ENCODE measurements at regions not wholly inside any gene's neighbourhood (a gene's known extent, or its start where the extent isn't known, plus 50 kb on each side); places are given as distances from the start of the nearest gene placed in this dataset.
A peak's percentile ranks its signal among the peaks of the same experiment; 100 is the strongest.

DNA sequence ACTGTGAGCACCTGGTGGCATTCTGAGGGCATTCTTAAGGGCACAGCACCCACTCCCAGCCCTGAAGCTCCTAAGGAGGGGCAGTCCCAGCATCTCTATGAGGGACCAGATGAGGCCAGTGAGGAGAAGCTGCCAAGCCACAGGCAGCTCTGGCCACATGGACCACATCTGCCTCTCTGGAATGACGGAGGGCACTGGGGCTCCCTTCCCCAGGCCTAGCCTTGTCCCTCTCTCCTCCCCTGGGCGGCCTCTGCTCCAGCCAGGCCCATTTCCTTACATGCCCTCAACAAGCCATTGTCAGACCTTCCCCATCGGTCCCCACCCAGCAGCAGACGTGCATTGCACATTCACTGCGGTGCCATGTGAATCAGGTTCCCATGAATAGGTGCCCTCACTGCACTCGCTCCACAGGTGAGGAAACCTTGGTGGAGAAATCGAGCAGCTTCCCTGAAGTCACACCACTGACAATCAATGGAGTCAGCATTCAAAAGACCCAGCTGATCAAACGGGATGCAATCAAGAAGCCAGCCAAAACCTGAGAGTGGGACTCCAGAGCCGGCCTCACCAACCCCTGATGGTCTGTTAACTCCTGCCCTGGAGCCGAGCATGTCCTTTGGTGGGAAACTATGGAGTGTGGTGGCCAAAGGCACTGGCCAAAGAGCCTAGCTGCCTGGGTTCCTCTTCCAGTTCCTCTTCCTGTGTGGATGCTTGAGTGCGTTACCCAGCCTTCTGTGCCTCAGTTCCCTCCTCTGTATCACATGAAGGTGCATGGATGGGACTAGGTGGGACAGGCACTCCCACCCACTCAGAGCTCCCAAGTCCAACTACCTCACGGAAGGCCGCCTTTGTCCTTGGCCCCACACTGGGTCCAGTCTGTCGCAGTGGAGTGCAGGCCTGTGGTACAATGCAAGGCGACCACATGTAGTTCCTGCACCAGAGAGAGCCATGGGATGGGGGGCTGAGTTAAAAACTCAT, 147.3 kb downstream of the ZFP36L2 start:
- H3K27ac ChIP-seq (ENCODE audit: low read length): no peak overlapping the region
- no peak for DNase-seq
- H3K4me1 ChIP-seq (ENCODE audit: control insufficient read depth, insufficient read depth, low read length): peaks cover 43% of the 10 kb centered on the region
- H3K9me3 ChIP-seq (ENCODE audit: control insufficient read depth, low read depth, low read length): no peaks in the 10 kb centered on the region
- no peaks in the 10 kb centered on the region for H3K27me3 ChIP-seq (ENCODE audit: control insufficient read depth, insufficient read depth, low read length)
- WGBS (ENCODE audit: insufficient coverage, low lambda C conversion rate): no CpG with 5 or more reads among the region's 15 CpGs
- no peaks in the 10 kb centered on the region for H3K36me3 ChIP-seq (ENCODE audit: control insufficient read depth, insufficient read depth, low read length)
- H3K4me3 ChIP-seq (ENCODE audit: low read length): no peak overlapping the region

DNA sequence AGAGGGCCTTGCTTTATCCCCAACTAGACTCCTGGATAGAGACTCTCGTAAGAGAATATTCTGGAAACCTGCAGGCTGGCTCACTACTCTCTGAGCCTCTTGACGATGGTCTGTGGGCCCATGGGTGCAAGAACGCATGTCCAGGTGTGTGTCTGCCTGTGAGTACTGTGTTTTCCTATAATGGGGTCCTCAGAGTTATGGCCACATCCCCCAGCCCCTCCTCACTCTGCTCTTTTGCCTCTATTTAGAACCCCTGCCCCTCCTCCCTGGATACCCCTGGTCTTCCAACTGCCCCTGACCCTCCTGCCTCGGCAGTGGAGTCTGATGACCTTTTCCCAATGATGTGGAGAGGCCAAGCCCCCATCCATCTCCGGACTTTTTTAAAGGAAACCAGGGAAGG, 148.1 kb downstream of the ZFP36L2 start:
- no peaks in the 10 kb centered on the region for H3K27me3 ChIP-seq (ENCODE audit: control insufficient read depth, insufficient read depth, low read length)
- H3K4me1 ChIP-seq (ENCODE audit: control insufficient read depth, insufficient read depth, low read length): peaks cover 43% of the 10 kb centered on the region
- no peak for DNase-seq
- H3K4me3 ChIP-seq (ENCODE audit: low read length): no peak overlapping the region
- H3K9me3 ChIP-seq (ENCODE audit: control insufficient read depth, low read depth, low read length): no peaks in the 10 kb centered on the region
- H3K27ac ChIP-seq (ENCODE audit: low read length): no peak overlapping the region
- no CpG with 5 or more reads among the region's 5 CpGs for WGBS (ENCODE audit: insufficient coverage, low lambda C conversion rate)
- no peaks in the 10 kb centered on the region for H3K36me3 ChIP-seq (ENCODE audit: control insufficient read depth, insufficient read depth, low read length)

DNA sequence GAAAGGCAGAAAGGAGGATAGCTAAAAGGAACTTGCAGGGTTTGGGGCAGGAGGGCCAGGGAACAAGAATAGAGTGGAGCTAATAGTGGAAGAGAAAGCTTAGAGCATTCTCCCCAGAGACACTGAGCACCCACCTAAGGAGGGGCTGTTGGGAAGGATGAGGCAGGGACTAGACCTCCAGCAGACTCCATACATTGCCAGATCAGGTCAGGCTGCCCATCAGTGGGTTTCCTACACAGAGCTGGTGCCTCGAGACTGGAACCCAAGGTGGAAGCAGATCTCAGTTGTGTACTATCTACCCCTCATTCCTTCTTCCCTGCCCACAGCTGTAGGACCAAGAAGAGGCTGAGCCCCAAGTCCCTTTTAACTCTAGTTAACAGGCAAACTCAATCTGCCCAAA, 148.5 kb downstream of the ZFP36L2 start:
- H3K9me3 ChIP-seq (ENCODE audit: control insufficient read depth, low read depth, low read length): no peaks in the 10 kb centered on the region
- no peaks in the 10 kb centered on the region for H3K36me3 ChIP-seq (ENCODE audit: control insufficient read depth, insufficient read depth, low read length)
- WGBS (ENCODE audit: insufficient coverage, low lambda C conversion rate): no CpG with 5 or more reads among the region's 1 CpG
- no peak for DNase-seq
- peaks cover 42% of the 10 kb centered on the region for H3K4me1 ChIP-seq (ENCODE audit: control insufficient read depth, insufficient read depth, low read length)
- no peak overlapping the region for H3K4me3 ChIP-seq (ENCODE audit: low read length)
- H3K27me3 ChIP-seq (ENCODE audit: control insufficient read depth, insufficient read depth, low read length): no peaks in the 10 kb centered on the region
- H3K27ac ChIP-seq (ENCODE audit: low read length): no peak overlapping the region

DNA sequence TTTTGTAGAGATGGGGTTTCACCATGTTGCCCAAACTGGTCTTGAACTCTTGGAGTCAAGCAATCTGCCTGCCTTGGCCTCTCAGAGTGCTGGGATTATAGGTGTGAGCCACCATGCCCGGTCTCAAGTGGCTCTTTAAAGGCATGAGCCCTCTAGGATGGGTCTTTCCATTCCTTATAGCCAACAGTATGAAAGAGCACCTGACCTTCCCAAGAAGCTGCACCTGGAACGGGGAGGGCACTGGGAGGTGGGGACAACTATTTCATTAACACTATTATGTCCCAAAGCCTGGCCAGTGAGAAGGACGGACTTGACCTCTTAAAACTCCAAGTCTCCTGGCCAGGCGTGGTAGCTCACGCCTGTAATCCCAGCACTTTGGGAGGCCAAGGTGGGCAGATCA, 149.7 kb downstream of the ZFP36L2 start:
- Histone ChIP-seq H3K9me3 (ENCODE audit: control insufficient read depth, low read depth, low read length) (no peaks in the 10 kb centered on the region), H3K27me3 (ENCODE audit: control insufficient read depth, insufficient read depth, low read length) (no peaks in the 10 kb centered on the region), H3K27ac (ENCODE audit: low read length) (no peak overlapping the region), H3K4me3 (ENCODE audit: low read length) (no peak overlapping the region), H3K4me1 (ENCODE audit: control insufficient read depth, insufficient read depth, low read length) (peaks cover 37% of the 10 kb centered on the region), H3K36me3 (ENCODE audit: control insufficient read depth, insufficient read depth, low read length) (no peaks in the 10 kb centered on the region)
- no peak for DNase-seq
- WGBS (ENCODE audit: insufficient coverage, low lambda C conversion rate): no CpG with 5 or more reads among the region's 5 CpGs

DNA sequence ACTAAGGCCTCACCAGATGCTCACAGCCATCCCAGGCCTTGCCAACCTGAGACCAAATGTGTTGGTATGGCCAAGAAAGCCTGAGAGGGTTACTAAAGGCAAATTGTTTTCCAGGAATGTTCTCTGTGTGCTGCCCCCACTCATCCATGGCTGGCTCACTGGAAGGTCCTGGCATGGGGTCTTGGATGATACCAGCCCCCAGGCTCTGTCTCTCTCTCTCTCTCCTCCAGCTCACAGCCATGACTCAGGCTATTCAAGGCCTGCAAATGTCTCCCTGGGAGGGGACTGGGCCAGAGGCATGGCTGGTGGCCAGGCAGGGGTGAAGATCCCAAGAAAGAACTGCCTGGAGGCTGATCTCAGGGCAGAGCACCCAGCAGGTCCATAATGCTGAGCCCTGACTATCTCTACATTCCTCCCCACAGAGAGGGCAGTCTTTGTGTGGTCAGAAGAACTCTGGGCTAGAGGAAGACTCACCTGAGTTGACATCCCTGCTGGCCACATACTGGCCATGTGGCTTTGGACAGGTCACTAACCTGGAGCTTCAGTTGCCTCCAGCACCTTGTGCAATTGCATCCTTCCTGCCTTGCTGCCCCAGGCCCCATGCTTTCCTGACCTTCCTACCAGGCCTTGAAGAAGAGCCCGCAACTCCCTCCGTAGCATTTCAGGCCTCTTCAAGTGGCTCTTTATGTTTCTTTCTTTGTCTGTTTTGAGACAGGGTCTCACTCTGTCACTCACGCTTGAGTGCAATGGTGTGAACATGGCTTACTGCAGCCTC, 150.4 kb downstream of the ZFP36L2 start:
- Histone ChIP-seq H3K27ac (ENCODE audit: low read length) (peak overlapping the region; percentile 42), H3K9me3 (ENCODE audit: control insufficient read depth, low read depth, low read length) (no peaks in the 10 kb centered on the region), H3K4me3 (ENCODE audit: low read length) (no peak overlapping the region), H3K4me1 (ENCODE audit: control insufficient read depth, insufficient read depth, low read length) (peaks cover 44% of the 10 kb centered on the region), H3K36me3 (ENCODE audit: control insufficient read depth, insufficient read depth, low read length) (no peaks in the 10 kb centered on the region), H3K27me3 (ENCODE audit: control insufficient read depth, insufficient read depth, low read length) (no peaks in the 10 kb centered on the region)
- WGBS (ENCODE audit: insufficient coverage, low lambda C conversion rate): no CpG with 5 or more reads among the region's 3 CpGs
- no peak for DNase-seq

DNA sequence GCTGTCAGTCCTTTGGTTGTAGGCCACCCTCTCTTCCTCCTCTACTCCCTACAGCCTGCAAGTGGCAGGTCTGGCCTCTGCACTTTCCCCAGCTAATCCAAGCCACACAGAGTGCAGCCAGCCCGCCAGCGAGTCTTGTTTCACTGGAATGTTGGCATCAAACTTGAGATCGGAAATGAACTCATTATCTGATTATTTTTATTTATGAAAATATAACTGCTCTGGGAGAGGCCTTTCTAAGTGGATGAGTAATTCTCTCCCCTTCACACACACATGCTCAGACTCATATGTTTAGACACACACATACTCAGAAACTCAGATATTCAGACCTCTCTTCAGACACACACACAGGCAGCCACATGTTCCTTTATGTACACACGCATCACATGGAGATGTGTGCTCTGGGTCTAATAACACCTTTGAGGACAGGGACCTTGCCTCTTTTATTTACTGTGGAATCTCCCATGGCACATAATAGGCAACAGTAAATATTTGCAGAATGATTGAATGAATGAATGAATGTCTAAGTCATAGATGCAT, 151.3 kb downstream of the ZFP36L2 start:
- H3K27me3 ChIP-seq (ENCODE audit: control insufficient read depth, insufficient read depth, low read length): no peaks in the 10 kb centered on the region
- H3K27ac ChIP-seq (ENCODE audit: low read length): peak overlapping the region; percentile 82
- peaks cover 45% of the 10 kb centered on the region for H3K4me1 ChIP-seq (ENCODE audit: control insufficient read depth, insufficient read depth, low read length)
- no peaks in the 10 kb centered on the region for H3K9me3 ChIP-seq (ENCODE audit: control insufficient read depth, low read depth, low read length)
- WGBS (ENCODE audit: insufficient coverage, low lambda C conversion rate): no CpG with 5 or more reads among the region's 4 CpGs
- no peaks in the 10 kb centered on the region for H3K36me3 ChIP-seq (ENCODE audit: control insufficient read depth, insufficient read depth, low read length)
- DNase-seq: peak; percentile 56 to 68
- peak overlapping the region; percentile 21 for H3K4me3 ChIP-seq (ENCODE audit: low read length)

DNA sequence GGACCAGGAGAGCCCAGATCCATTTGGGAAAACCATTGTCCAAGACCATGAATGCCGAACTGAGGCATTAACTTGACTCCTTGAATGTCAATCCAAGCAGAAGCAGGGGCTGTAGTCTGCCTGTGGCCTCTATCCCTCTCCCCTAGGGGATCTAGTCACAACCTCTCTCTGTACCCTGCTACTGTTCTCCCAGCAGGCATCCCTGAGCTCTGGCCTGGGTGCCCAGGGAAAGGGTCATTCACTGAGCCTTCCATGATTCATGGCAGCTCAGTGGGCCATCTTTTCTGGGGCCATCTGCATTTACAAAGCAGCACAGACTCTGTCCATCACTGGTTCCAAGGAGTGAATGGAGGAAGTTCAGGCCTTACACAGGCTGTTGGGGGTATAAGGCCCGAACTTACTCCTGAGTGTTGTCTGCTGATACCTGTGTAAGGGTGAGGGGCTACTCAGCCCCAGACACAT, 151.8 kb downstream of the ZFP36L2 start:
- peak overlapping the region; percentile 82 for H3K27ac ChIP-seq (ENCODE audit: low read length)
- peaks cover 45% of the 10 kb centered on the region for H3K4me1 ChIP-seq (ENCODE audit: control insufficient read depth, insufficient read depth, low read length)
- H3K36me3 ChIP-seq (ENCODE audit: control insufficient read depth, insufficient read depth, low read length): no peaks in the 10 kb centered on the region
- peak overlapping the region; percentile 34 for H3K4me3 ChIP-seq (ENCODE audit: low read length)
- no peaks in the 10 kb centered on the region for H3K27me3 ChIP-seq (ENCODE audit: control insufficient read depth, insufficient read depth, low read length)
- DNase-seq: no peak
- no peaks in the 10 kb centered on the region for H3K9me3 ChIP-seq (ENCODE audit: control insufficient read depth, low read depth, low read length)
- WGBS (ENCODE audit: insufficient coverage, low lambda C conversion rate): no CpG with 5 or more reads among the region's 2 CpGs

DNA sequence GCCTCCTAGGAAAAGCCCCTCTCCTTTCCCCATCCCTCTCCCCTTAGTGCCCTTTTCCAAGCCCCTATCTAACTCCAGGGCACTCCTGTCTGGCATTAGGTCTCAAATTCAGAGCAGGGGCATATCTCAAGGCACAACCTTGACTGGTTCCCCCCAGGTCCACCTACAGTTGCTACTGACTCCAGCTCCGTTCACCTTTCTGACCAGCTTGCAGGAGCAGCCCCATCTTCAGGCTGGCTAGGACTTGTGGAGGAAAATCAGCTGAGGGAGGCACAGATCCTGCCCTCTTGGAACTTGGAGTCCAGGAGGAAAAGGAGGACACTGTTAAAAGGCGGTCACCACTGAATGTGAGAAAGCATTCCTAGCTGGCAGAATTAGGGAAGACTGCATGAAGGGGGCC, 152.4 kb downstream of the ZFP36L2 start:
- peak in 1 of 2 donors; percentile 41 for DNase-seq

DNA sequence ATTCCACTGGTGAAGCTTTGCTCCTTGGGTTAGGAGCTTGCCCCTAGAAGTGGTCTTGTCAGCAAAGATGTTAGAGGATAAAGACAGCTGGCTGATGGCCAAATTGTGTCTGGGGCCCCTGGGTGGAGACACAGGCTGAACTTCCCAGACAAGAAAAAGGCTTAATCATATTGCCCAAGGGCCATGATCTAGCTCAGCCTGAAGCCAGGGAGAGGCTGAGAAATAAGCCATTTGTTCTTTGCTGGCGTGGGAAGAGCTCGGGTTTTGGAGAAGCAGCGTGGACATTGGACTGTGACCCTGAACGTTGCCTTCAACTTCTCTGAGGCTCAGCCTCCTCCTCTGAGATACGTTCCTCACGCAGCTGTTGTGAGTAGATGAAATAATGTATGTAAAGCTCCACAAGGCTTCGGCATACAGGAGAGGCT, 153.0 kb downstream of the ZFP36L2 start:
- Histone ChIP-seq H3K27me3 (ENCODE audit: control insufficient read depth, insufficient read depth, low read length) (no peaks in the 10 kb centered on the region), H3K9me3 (ENCODE audit: control insufficient read depth, low read depth, low read length) (no peaks in the 10 kb centered on the region), H3K27ac (ENCODE audit: low read length) (peak overlapping the region; percentile 82), H3K36me3 (ENCODE audit: control insufficient read depth, insufficient read depth, low read length) (no peaks in the 10 kb centered on the region), H3K4me3 (ENCODE audit: low read length) (peak overlapping the region; percentile 34), H3K4me1 (ENCODE audit: control insufficient read depth, insufficient read depth, low read length) (peaks cover 45% of the 10 kb centered on the region)
- DNase-seq: peak; percentile 80 to 90
- 60% methylated on average over 1 of the region's 7 CpGs for WGBS (ENCODE audit: insufficient coverage, low lambda C conversion rate)

More for the DNA sequence above, 152.4 kb downstream of the ZFP36L2 start:
- no CpG with 5 or more reads among the region's 2 CpGs for WGBS (ENCODE audit: insufficient coverage, low lambda C conversion rate)
- no peaks in the 10 kb centered on the region for H3K27me3 ChIP-seq (ENCODE audit: control insufficient read depth, insufficient read depth, low read length)
- H3K36me3 ChIP-seq (ENCODE audit: control insufficient read depth, insufficient read depth, low read length): no peaks in the 10 kb centered on the region
- peak overlapping the region; percentile 34 for H3K4me3 ChIP-seq (ENCODE audit: low read length)
- peaks cover 45% of the 10 kb centered on the region for H3K4me1 ChIP-seq (ENCODE audit: control insufficient read depth, insufficient read depth, low read length)
- peak overlapping the region; percentile 82 for H3K27ac ChIP-seq (ENCODE audit: low read length)
- no peaks in the 10 kb centered on the region for H3K9me3 ChIP-seq (ENCODE audit: control insufficient read depth, low read depth, low read length)

All from large intestine (tissue), 3 donors.